Mammary epithelial cell (primary cell): ENCODE measurements at regions not wholly inside any gene's neighbourhood (a gene's known extent, or its start where the extent isn't known, plus 50 kb on each side); places are given as distances from the start of the nearest gene placed in this dataset.

Experiments used
- EZH2 ChIP-seq: IDR thresholded peaks from 2 replicates; pipeline ENCODE4 v1.6.1; 2012; ENCODE audit warnings: low read length, inconsistent platforms, borderline replicate concordance
- TF ChIP-seq, protein P1 (sequence below), 2 donors: IDR thresholded peaks in 1 of 2; conservative IDR thresholded peaks in 1 of 2; 2 replicates each; pipeline ENCODE4 v1.5.1; 2011 to 2012; ENCODE audit warnings: inconsistent platforms in 2 of 2, low read length in 2 of 2, mild to moderate bottlenecking in 2 of 2, control low read depth in 1 of 2, low read depth in 1 of 2; ENCODE audit not compliant: insufficient read depth in 1 of 2; ENCODE audit errors: extremely low read depth in 1 of 2

DNA sequence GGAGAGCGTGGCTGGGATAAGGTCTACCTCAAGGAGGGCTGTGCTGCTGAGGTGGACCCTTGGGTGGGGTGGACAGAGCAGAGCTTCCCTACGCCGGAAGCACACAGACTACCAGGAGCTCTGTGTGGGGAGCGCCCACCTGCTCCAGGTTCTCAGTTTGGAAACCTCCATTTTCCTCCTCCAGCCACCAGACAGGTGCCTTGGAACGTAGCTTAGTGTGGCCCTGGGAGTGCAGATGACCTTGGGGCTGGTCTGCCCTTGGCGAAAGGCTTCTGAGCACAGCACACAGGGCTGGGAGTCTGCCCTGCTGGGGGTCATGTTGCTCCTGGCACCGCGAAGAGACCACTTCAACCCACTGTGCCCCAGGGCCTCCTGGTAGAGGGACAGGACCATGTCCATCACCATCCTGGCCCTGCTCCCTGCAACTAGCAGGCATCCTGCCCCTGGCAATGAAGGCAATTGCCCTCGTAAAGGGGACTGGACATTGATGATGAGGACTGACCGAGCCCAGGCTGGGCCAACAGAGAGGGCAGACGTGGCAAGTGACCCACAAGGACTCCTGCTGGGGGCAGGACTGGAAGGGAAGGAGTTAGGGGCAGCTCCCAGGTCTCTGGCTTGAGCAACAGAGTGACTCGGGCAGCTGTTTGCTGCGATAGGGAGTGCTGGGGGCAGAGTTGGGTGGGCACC is 214.7 kb downstream of the CYP26B1 start:
- TF ChIP-seq, protein P1, sequence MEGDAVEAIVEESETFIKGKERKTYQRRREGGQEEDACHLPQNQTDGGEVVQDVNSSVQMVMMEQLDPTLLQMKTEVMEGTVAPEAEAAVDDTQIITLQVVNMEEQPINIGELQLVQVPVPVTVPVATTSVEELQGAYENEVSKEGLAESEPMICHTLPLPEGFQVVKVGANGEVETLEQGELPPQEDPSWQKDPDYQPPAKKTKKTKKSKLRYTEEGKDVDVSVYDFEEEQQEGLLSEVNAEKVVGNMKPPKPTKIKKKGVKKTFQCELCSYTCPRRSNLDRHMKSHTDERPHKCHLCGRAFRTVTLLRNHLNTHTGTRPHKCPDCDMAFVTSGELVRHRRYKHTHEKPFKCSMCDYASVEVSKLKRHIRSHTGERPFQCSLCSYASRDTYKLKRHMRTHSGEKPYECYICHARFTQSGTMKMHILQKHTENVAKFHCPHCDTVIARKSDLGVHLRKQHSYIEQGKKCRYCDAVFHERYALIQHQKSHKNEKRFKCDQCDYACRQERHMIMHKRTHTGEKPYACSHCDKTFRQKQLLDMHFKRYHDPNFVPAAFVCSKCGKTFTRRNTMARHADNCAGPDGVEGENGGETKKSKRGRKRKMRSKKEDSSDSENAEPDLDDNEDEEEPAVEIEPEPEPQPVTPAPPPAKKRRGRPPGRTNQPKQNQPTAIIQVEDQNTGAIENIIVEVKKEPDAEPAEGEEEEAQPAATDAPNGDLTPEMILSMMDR (conservative IDR thresholded peaks at IDR 0.05 in 1 of 2, IDR thresholded peaks at IDR 0.05 in 1 of 2; ENCODE audit: extremely low read depth in 1 of 2, insufficient read depth in 1 of 2, low read depth in 1 of 2, low read length in 2 of 2): no peak
- TF ChIP-seq EZH2: no peak
